Activated CD4-positive, alpha-beta memory T cell treated with anti-CD3 and anti-CD28 coated beads for 36 hours (primary cell): ENCODE measurements at regions not wholly inside any gene's neighbourhood (a gene's known extent, or its start where the extent isn't known, plus 50 kb on each side); places are given as distances from the start of the nearest gene placed in this dataset.

Experiments used
- CTCF ChIA-PET: fragments of 350-600 bp; sonication (Branson Sonifier 250); formaldehyde crosslinking; loops from one replicate; lab custom pipeline; 2021; ENCODE audit warnings: antibody characterized with exemption, inconsistent platforms; lab: Charles Lee
- POLR2A ChIA-PET: fragments of 350-600 bp; sonication (Branson Sonifier 250); formaldehyde crosslinking; loops from one replicate; lab custom pipeline; 2021; ENCODE audit warnings: antibody characterized with exemption; lab: Charles Lee
- DNase-seq: peaks from one replicate; pipeline ENCODE4 v3.0.0-alpha.2; 2020
- H3K27ac Mint-ChIP-seq: one replicate; pipeline ENCODE4 v1.8.0; 2021; ENCODE audit warnings: mixed read lengths
- H3K27me3 Mint-ChIP-seq: one replicate; pipeline ENCODE4 v1.8.0; 2021; ENCODE audit warnings: mixed read lengths
- H3K36me3 Mint-ChIP-seq: one replicate; pipeline ENCODE4 v1.8.0; 2021; ENCODE audit warnings: mixed read lengths
- H3K4me1 Mint-ChIP-seq: one replicate; pipeline ENCODE4 v1.8.0; 2021; ENCODE audit warnings: low read depth, mixed read lengths
- H3K4me3 Mint-ChIP-seq: one replicate; pipeline ENCODE4 v1.8.0; 2021; ENCODE audit warnings: mild to moderate bottlenecking, mixed read lengths
- H3K9me3 Mint-ChIP-seq: one replicate; pipeline ENCODE4 v1.8.0; 2021; ENCODE audit warnings: mixed read lengths
- intact Hi-C: fragments of 100-400 bp; cut with micrococcal nuclease; formaldehyde crosslinking; loops from one replicate; pipeline ENCODE4 v1.15.1; 2023

GRCh38 chr11:92391808-92392207 is 167.2 kb downstream of the FAT3 start:
- intact Hi-C loops, result no loop called here
- POLR2A ChIA-PET, result no interaction called here
- H3K4me1 Mint-ChIP-seq, result no peaks in the 10 kb centered on the region
- H3K9me3 Mint-ChIP-seq, result no peaks in the 10 kb centered on the region
- CTCF ChIA-PET, result no interaction called here
- no peak for DNase-seq
- no peak overlapping the region for H3K4me3 Mint-ChIP-seq
- H3K27ac Mint-ChIP-seq, result no peak overlapping the region
- H3K27me3 Mint-ChIP-seq, result no peaks in the 10 kb centered on the region
- no peaks in the 10 kb centered on the region for H3K36me3 Mint-ChIP-seq

- H3K27ac Mint-ChIP-seq, result no peak overlapping the region
- H3K4me1 Mint-ChIP-seq, result no peaks in the 10 kb centered on the region
- H3K27me3 Mint-ChIP-seq, result no peaks in the 10 kb centered on the region
- intact Hi-C loops, result no loop called here
- H3K36me3 Mint-ChIP-seq, result no peaks in the 10 kb centered on the region
- CTCF ChIA-PET, result no interaction called here
- H3K4me3 Mint-ChIP-seq, result no peak overlapping the region
- no peaks in the 10 kb centered on the region for H3K9me3 Mint-ChIP-seq
- DNase-seq, result no peak
- POLR2A ChIA-PET, result no interaction called here
Observed at GRCh38 chr11:92393218-92393617, 168.6 kb downstream of the FAT3 start.

GRCh38 chr11:92396133-92396532 is 171.5 kb downstream of the FAT3 start:
- DNase-seq, result no peak
- H3K4me1 Mint-ChIP-seq, result no peaks in the 10 kb centered on the region
- intact Hi-C loops, result no loop called here
- no peaks in the 10 kb centered on the region for H3K36me3 Mint-ChIP-seq
- POLR2A ChIA-PET, result no interaction called here
- no peaks in the 10 kb centered on the region for H3K9me3 Mint-ChIP-seq
- H3K4me3 Mint-ChIP-seq, result no peak overlapping the region
- no peaks in the 10 kb centered on the region for H3K27me3 Mint-ChIP-seq
- H3K27ac Mint-ChIP-seq, result no peak overlapping the region
- CTCF ChIA-PET, result no interaction called here

- Mint-ChIP-seq H3K4me1 (no peaks in the 10 kb centered on the region), H3K36me3 (no peaks in the 10 kb centered on the region), H3K27ac (no peak overlapping the region), H3K9me3 (no peaks in the 10 kb centered on the region), H3K27me3 (no peaks in the 10 kb centered on the region), H3K4me3 (no peak overlapping the region)
- no peak for DNase-seq
- CTCF ChIA-PET, result no interaction called here
- intact Hi-C loops, result no loop called here
- POLR2A ChIA-PET, result no interaction called here
Observed at GRCh38 chr11:92397221-92397755, 172.7 kb downstream of the FAT3 start.

- CTCF ChIA-PET, result no interaction called here
- H3K4me3 Mint-ChIP-seq, result no peak overlapping the region
- intact Hi-C loops, result no loop called here
Observed at GRCh38 chr11:92399705-92400104, 175.1 kb downstream of the FAT3 start.

GRCh38 chr11:92401520-92401919 is 176.9 kb downstream of the FAT3 start:
- H3K27ac Mint-ChIP-seq, result no peak overlapping the region
- intact Hi-C loops, result no loop called here
- no peak overlapping the region for H3K4me3 Mint-ChIP-seq
- no peak for DNase-seq
- no peaks in the 10 kb centered on the region for H3K4me1 Mint-ChIP-seq
- H3K36me3 Mint-ChIP-seq, result no peaks in the 10 kb centered on the region
- ChIA-PET CTCF (no interaction called here), POLR2A (no interaction called here)
- no peaks in the 10 kb centered on the region for H3K27me3 Mint-ChIP-seq
- no peaks in the 10 kb centered on the region for H3K9me3 Mint-ChIP-seq

More at GRCh38 chr11:92399705-92400104, 175.1 kb downstream of the FAT3 start:
- Mint-ChIP-seq H3K27me3 (no peaks in the 10 kb centered on the region), H3K36me3 (no peaks in the 10 kb centered on the region), H3K27ac (no peak overlapping the region), H3K9me3 (no peaks in the 10 kb centered on the region), H3K4me1 (no peaks in the 10 kb centered on the region)
- no peak for DNase-seq
- POLR2A ChIA-PET, result no interaction called here

- no peak for DNase-seq
- intact Hi-C loops, result no loop called here
- Mint-ChIP-seq H3K27ac (no peak overlapping the region), H3K4me1 (no peaks in the 10 kb centered on the region), H3K9me3 (no peaks in the 10 kb centered on the region), H3K27me3 (no peaks in the 10 kb centered on the region), H3K36me3 (no peaks in the 10 kb centered on the region), H3K4me3 (no peak overlapping the region)
- CTCF ChIA-PET, result no interaction called here
- POLR2A ChIA-PET, result no interaction called here
Observed at GRCh38 chr11:92406472-92406871, 181.9 kb downstream of the FAT3 start.

GRCh38 chr11:92409355-92409754 is 184.7 kb downstream of the FAT3 start:
- no peaks in the 10 kb centered on the region for H3K4me1 Mint-ChIP-seq
- no peak overlapping the region for H3K4me3 Mint-ChIP-seq
- H3K27ac Mint-ChIP-seq, result no peak overlapping the region
- POLR2A ChIA-PET, result no interaction called here
- H3K27me3 Mint-ChIP-seq, result no peaks in the 10 kb centered on the region
- no peaks in the 10 kb centered on the region for H3K9me3 Mint-ChIP-seq
- CTCF ChIA-PET, result no interaction called here
- no peaks in the 10 kb centered on the region for H3K36me3 Mint-ChIP-seq
- intact Hi-C loops, result no loop called here
- no peak for DNase-seq

GRCh38 chr11:92409956-92410355 is 185.3 kb downstream of the FAT3 start:
- intact Hi-C loops, result no loop called here
- Mint-ChIP-seq H3K36me3 (no peaks in the 10 kb centered on the region), H3K4me3 (no peak overlapping the region), H3K27me3 (no peaks in the 10 kb centered on the region), H3K27ac (no peak overlapping the region), H3K9me3 (no peaks in the 10 kb centered on the region), H3K4me1 (no peaks in the 10 kb centered on the region)
- POLR2A ChIA-PET, result no interaction called here
- no peak for DNase-seq
- CTCF ChIA-PET, result no interaction called here

GRCh38 chr11:92410526-92410925 is 185.9 kb downstream of the FAT3 start:
- Mint-ChIP-seq H3K36me3 (no peaks in the 10 kb centered on the region), H3K27ac (no peak overlapping the region), H3K4me3 (no peak overlapping the region), H3K27me3 (no peaks in the 10 kb centered on the region), H3K4me1 (no peaks in the 10 kb centered on the region), H3K9me3 (no peaks in the 10 kb centered on the region)
- DNase-seq, result no peak
- intact Hi-C loops, result no loop called here
- POLR2A ChIA-PET, result no interaction called here
- CTCF ChIA-PET, result no interaction called here

- intact Hi-C loops, result no loop called here
- Mint-ChIP-seq H3K27ac (no peak overlapping the region), H3K4me1 (no peaks in the 10 kb centered on the region), H3K36me3 (no peaks in the 10 kb centered on the region), H3K27me3 (no peaks in the 10 kb centered on the region), H3K4me3 (no peak overlapping the region), H3K9me3 (no peaks in the 10 kb centered on the region)
- POLR2A ChIA-PET, result no interaction called here
- no peak for DNase-seq
- CTCF ChIA-PET, result no interaction called here
Observed at GRCh38 chr11:92411431-92411830, 186.8 kb downstream of the FAT3 start.

- DNase-seq, result no peak
- POLR2A ChIA-PET, result no interaction called here
- intact Hi-C loops, result no loop called here
- Mint-ChIP-seq H3K27me3 (no peaks in the 10 kb centered on the region), H3K4me1 (no peaks in the 10 kb centered on the region), H3K4me3 (no peak overlapping the region), H3K9me3 (no peaks in the 10 kb centered on the region), H3K27ac (no peak overlapping the region), H3K36me3 (no peaks in the 10 kb centered on the region)
- CTCF ChIA-PET, result no interaction called here
Observed at GRCh38 chr11:92413757-92414513, 189.3 kb downstream of the FAT3 start.
